Panc1 (cell line): ENCODE measurements at regions not wholly inside any gene's neighbourhood (a gene's known extent, or its start where the extent isn't known, plus 50 kb on each side); places are given as distances from the start of the nearest gene placed in this dataset.

ENCODE experiments used
- ATAC-seq: fragments of 200-7000 bp; cut with Tn5 transposase; 2 replicates; pipeline ENCODE4 v1.9.1; 2020; ENCODE audit warnings: mild to moderate bottlenecking, moderate library complexity
- BruUV-seq: library from RNA; stranded (reverse); fragments of 400-500 nt; replicated peaks from 2 replicates; lab custom pipeline; 2021; lab: Mats Ljungman, UMichigan
- CTCF ChIA-PET: fragments of 300-600 bp; sonication (Branson Sonifier 250); formaldehyde crosslinking; loops from one replicate; lab custom pipeline; 2022; ENCODE audit warnings: antibody characterized with exemption; lab: Charles Lee
- POLR2A ChIA-PET: fragments of 300-600 bp; sonication (Branson Sonifier 250); formaldehyde crosslinking; loops from one replicate; lab custom pipeline; 2022; ENCODE audit warnings: antibody characterized with exemption; lab: Charles Lee
- DNase-seq: peaks from one replicate; pipeline ENCODE4 v3.0.0-alpha.2; 2010; ENCODE audit warnings: low read depth, low spot score
- H3K27ac ChIP-seq: 2 replicates; pipeline ENCODE4 v1.5.1; 2011; ENCODE audit warnings: mild to moderate bottlenecking, low read length, inconsistent platforms
- H3K27me3 ChIP-seq: fragments of 200-500 bp; sonication (Bioruptor generic); 2 replicates; pipeline ENCODE4 v1.6.0; 2014; ENCODE audit warnings: low read length, inconsistent platforms; ENCODE audit not compliant: control insufficient read depth, insufficient read depth
- H3K36me3 ChIP-seq: fragments of 200-500 bp; sonication (Bioruptor generic); 2 replicates; pipeline ENCODE4 v1.5.1; 2014; ENCODE audit warnings: inconsistent platforms, mild to moderate bottlenecking, low read length, moderate library complexity; ENCODE audit not compliant: control insufficient read depth, insufficient read depth
- H3K4me1 ChIP-seq: 2 replicates; pipeline ENCODE4 v1.5.1; 2011; ENCODE audit warnings: inconsistent platforms, mild to moderate bottlenecking, low read length, moderate library complexity; ENCODE audit not compliant: control insufficient read depth, insufficient read depth
- H3K4me3 ChIP-seq, 2 experiments: 2 replicates each; pipeline ENCODE4 v1.5.1; 2011 to 2012; ENCODE audit warnings: low read depth in 2 of 2, low read length in 2 of 2, mild to moderate bottlenecking in 2 of 2, inconsistent platforms in 1 of 2, moderate library complexity in 1 of 2
- H3K9me3 ChIP-seq: fragments of 200-500 bp; sonication (Bioruptor generic); 2 replicates; pipeline ENCODE4 v1.5.1; 2014; ENCODE audit warnings: low read depth, mild to moderate bottlenecking, inconsistent platforms, low read length, moderate library complexity; ENCODE audit not compliant: control insufficient read depth, insufficient read depth
- POLR2AphosphoS5 ChIP-seq: IDR thresholded peaks from 2 replicates; pipeline ENCODE4 v1.6.1; 2012; ENCODE audit warnings: mild to moderate bottlenecking, low read depth, low read length, moderate library complexity
- SIN3A ChIP-seq: IDR thresholded peaks from 2 replicates; pipeline ENCODE4 v1.6.1; 2012; ENCODE audit warnings: low read depth, mild to moderate bottlenecking, low read length, moderate library complexity, borderline replicate concordance; ENCODE audit not compliant: insufficient read depth
- TCF7L2 ChIP-seq: IDR thresholded peaks from 2 replicates; pipeline ENCODE4 v1.6.1; 2011; ENCODE audit warnings: mild to moderate bottlenecking, low read depth, low read length, inconsistent platforms
- in situ Hi-C: cut with HindIII; loops from 2 replicates; pipeline ENCODE4 v1.10.0; 2016; ENCODE audit warnings: low sequenced_read_pairs, low pct_unique_long_range_greater_than_20kb
- intact Hi-C: fragments of 100-400 bp; cut with micrococcal nuclease; formaldehyde crosslinking; loops from one replicate; pipeline ENCODE4 v1.10.0; 2022; ENCODE audit not compliant: unreplicated experiment
- TF ChIP-seq, protein P1 (sequence below): fragments of 450-650 bp; IDR thresholded peaks from 2 replicates; pipeline ENCODE4 v1.5.1; 2017; ENCODE audit warnings: mild to moderate bottlenecking
- TF ChIP-seq, protein P2 (sequence below), 2 experiments: IDR thresholded peaks; 2 replicates each; pipeline ENCODE4 v1.6.1; 2011 to 2012; ENCODE audit warnings: low read depth in 2 of 2, control low read depth in 1 of 2, low read length in 1 of 2, mild to moderate bottlenecking in 1 of 2, moderate library complexity in 1 of 2; ENCODE audit not compliant: insufficient read depth in 1 of 2

DNA sequence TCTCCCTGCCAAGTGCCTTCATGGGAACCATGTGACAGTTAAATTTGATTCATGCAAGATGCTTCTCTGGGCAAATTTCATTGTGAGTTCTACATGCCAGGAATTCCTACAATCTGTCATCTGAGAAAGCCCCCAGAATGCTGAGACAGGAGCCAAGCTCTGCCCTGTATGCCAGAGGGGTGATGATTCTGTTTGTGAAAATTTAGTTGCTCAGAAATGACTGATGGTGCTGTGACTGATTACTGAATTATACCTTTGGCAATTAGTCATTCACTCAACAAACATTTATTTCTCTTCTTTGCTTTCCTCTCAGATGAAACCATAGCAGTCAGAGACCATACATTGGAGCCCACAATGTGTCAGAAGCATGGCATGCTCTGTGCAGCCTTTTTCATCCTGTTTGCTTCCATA is 69.0 kb upstream of the ZBED5 start:
- CTCF ChIA-PET, result interaction anchor here (0.7 to 1.6 kb wide), 2 partner anchors 26 to 28 kb away, joined by 3 to 6 read pairs; no protein-coding TSS in a partner anchor
- H3K4me1 ChIP-seq, result peaks cover 61% of the 10 kb centered on the region
- intact Hi-C loops, result loop anchor here (5.0 kb wide), 1 partner anchor 120 kb away; the partner anchor contains the start of gene EIF4G2
- ATAC-seq (peak; percentile 8; the same call in 1 of the 2 replicates), DNase-seq (no peak)
- TF ChIP-seq, protein P1, sequence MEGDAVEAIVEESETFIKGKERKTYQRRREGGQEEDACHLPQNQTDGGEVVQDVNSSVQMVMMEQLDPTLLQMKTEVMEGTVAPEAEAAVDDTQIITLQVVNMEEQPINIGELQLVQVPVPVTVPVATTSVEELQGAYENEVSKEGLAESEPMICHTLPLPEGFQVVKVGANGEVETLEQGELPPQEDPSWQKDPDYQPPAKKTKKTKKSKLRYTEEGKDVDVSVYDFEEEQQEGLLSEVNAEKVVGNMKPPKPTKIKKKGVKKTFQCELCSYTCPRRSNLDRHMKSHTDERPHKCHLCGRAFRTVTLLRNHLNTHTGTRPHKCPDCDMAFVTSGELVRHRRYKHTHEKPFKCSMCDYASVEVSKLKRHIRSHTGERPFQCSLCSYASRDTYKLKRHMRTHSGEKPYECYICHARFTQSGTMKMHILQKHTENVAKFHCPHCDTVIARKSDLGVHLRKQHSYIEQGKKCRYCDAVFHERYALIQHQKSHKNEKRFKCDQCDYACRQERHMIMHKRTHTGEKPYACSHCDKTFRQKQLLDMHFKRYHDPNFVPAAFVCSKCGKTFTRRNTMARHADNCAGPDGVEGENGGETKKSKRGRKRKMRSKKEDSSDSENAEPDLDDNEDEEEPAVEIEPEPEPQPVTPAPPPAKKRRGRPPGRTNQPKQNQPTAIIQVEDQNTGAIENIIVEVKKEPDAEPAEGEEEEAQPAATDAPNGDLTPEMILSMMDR, result no peak
- TF ChIP-seq, protein P2, sequence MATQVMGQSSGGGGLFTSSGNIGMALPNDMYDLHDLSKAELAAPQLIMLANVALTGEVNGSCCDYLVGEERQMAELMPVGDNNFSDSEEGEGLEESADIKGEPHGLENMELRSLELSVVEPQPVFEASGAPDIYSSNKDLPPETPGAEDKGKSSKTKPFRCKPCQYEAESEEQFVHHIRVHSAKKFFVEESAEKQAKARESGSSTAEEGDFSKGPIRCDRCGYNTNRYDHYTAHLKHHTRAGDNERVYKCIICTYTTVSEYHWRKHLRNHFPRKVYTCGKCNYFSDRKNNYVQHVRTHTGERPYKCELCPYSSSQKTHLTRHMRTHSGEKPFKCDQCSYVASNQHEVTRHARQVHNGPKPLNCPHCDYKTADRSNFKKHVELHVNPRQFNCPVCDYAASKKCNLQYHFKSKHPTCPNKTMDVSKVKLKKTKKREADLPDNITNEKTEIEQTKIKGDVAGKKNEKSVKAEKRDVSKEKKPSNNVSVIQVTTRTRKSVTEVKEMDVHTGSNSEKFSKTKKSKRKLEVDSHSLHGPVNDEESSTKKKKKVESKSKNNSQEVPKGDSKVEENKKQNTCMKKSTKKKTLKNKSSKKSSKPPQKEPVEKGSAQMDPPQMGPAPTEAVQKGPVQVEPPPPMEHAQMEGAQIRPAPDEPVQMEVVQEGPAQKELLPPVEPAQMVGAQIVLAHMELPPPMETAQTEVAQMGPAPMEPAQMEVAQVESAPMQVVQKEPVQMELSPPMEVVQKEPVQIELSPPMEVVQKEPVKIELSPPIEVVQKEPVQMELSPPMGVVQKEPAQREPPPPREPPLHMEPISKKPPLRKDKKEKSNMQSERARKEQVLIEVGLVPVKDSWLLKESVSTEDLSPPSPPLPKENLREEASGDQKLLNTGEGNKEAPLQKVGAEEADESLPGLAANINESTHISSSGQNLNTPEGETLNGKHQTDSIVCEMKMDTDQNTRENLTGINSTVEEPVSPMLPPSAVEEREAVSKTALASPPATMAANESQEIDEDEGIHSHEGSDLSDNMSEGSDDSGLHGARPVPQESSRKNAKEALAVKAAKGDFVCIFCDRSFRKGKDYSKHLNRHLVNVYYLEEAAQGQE (IDR thresholded peaks at IDR 0.05; ENCODE audit: insufficient read depth in 1 of 2, low read depth in 2 of 2, low read length in 1 of 2), result no peak
- TF ChIP-seq SIN3A, result no peak
- no peak for TF ChIP-seq POLR2AphosphoS5
- TF ChIP-seq TCF7L2, result no peak
- POLR2A ChIA-PET, result interaction anchor here (0.6 to 1.9 kb wide), 3 partner anchors 78 to 118 kb away, joined by 4 to 11 read pairs (median 5); partner anchors contain the start of gene EIF4G2
- no peaks in the 10 kb centered on the region for H3K27me3 ChIP-seq
- H3K36me3 ChIP-seq, result no peaks in the 10 kb centered on the region
- H3K9me3 ChIP-seq, result no peaks in the 10 kb centered on the region
- H3K4me3 ChIP-seq, result no peak overlapping the region
- no TSS peak for BruUV-seq
- in situ Hi-C loops, result no loop called here
- H3K27ac ChIP-seq, result peak overlapping the region; percentile 98

DNA sequence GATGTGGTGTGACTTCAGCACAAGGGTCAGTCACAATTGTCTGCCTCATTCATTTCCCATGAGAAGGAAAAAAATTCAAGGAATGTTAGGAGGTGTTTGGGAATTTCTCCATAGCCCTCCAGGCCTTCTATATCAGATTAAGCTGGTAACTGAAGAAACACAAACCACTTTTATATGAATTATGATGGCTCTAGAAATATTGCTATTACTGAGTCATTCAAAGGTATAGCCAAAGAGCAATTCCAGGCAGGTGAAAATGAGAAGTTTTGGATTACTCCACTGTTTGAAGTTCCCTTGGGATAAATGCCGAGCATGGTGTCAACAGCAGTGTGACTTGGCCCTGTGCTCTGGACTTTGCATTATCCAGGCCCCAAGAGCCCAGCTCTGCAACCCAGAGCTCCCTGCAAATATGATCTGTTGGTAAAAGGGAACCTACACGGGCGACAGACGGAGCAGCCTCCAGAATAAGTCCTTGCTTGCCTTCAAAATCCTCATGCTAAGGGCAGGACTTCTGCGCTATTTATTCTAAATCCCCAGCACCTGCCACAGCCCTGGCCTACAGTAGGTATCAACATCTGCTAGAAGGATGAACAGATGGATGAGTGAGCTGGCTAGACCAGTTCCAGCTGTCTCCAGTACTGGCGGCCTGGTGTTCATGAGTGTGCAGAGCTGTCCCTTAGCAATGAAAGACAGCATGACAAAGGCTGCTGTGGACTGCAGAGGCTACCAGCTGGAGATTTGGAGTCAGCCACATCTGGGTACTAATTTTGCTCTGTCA is 67.5 kb upstream of the ZBED5 start:
- TF ChIP-seq POLR2AphosphoS5 (peak; percentile 70; the same call in 1 of the 2 replicates), TCF7L2 (peak; percentile 97), SIN3A (no peak)
- TF ChIP-seq, protein P2 (IDR thresholded peaks at IDR 0.05; ENCODE audit: insufficient read depth in 1 of 2, low read depth in 2 of 2, low read length in 1 of 2), result peak in 1 of 2 experiments; percentile 43; a peak in 1 of 4 replicates
- TF ChIP-seq, protein P1, result no peak
- H3K27me3 ChIP-seq, result no peaks in the 10 kb centered on the region
- ATAC-seq (peak; percentile 81), DNase-seq (no peak)
- CTCF ChIA-PET, result interaction anchor here (0.5 to 1.6 kb wide), 3 partner anchors 8 to 133 kb away, joined by 4 to 7 read pairs (median 5); no protein-coding TSS in a partner anchor
- no TSS peak for BruUV-seq
- peaks cover 60% of the 10 kb centered on the region for H3K4me1 ChIP-seq
- POLR2A ChIA-PET, result interaction anchor here (0.8 to 1.5 kb wide), 3 partner anchors 25 to 116 kb away, joined by 3 to 10 read pairs (median 3); partner anchors contain the start of genes EIF4G2 and ZBED5
- no peaks in the 10 kb centered on the region for H3K36me3 ChIP-seq
- intact Hi-C loops, result loop anchor here (2.0 to 5.0 kb wide), 2 partner anchors 69 to 118 kb away; partner anchors contain the start of gene EIF4G2
- H3K27ac ChIP-seq, result peak overlapping the region; percentile 98
- no peaks in the 10 kb centered on the region for H3K9me3 ChIP-seq
- in situ Hi-C loops, result no loop called here
- no peak overlapping the region for H3K4me3 ChIP-seq
